Glutamatergic neuron (in vitro differentiated cells): ENCODE measurements at regions not wholly inside any gene's neighbourhood (a gene's known extent, or its start where the extent isn't known, plus 50 kb on each side); places are given as distances from the start of the nearest gene placed in this dataset.

Experiments
- DNase-seq: peaks from one replicate; pipeline ENCODE4 v3.0.0; 2022
- H3K27ac Mint-ChIP-seq: one replicate; pipeline ENCODE4 v1.8.0; 2020; ENCODE audit warnings: mild to moderate bottlenecking, mixed read lengths, inconsistent platforms; ENCODE audit not compliant: unreplicated experiment
- H3K27me3 Mint-ChIP-seq: one replicate; pipeline ENCODE4 v1.8.0; 2020; ENCODE audit warnings: mild to moderate bottlenecking, moderate library complexity, mixed read lengths, inconsistent platforms; ENCODE audit not compliant: unreplicated experiment
- H3K36me3 Mint-ChIP-seq: one replicate; pipeline ENCODE4 v1.8.0; 2020; ENCODE audit warnings: mild to moderate bottlenecking, mixed read lengths, inconsistent platforms; ENCODE audit not compliant: unreplicated experiment
- H3K4me1 Mint-ChIP-seq: one replicate; pipeline ENCODE4 v1.8.0; 2020; ENCODE audit warnings: mild to moderate bottlenecking, low read depth, mixed read lengths, inconsistent platforms; ENCODE audit not compliant: unreplicated experiment
- H3K4me3 Mint-ChIP-seq: one replicate; pipeline ENCODE4 v1.8.0; 2020; ENCODE audit warnings: mild to moderate bottlenecking, mixed read lengths, inconsistent platforms; ENCODE audit not compliant: unreplicated experiment
- H3K9me3 Mint-ChIP-seq: one replicate; pipeline ENCODE4 v1.8.0; 2020; ENCODE audit warnings: mild to moderate bottlenecking, moderate library complexity, mixed read lengths, inconsistent platforms; ENCODE audit not compliant: unreplicated experiment
- TF ChIP-seq, protein P1 (sequence below): fragments of 200-600 bp; sonication (generic); IDR thresholded peaks from one replicate; pipeline ENCODE4 v1.5.0; 2021; ENCODE audit not compliant: partially characterized antibody, unreplicated experiment

GRCh38 chr10:64468219-64468618, 947.0 kb downstream of the REEP3 start:
- H3K9me3 Mint-ChIP-seq = peaks cover 3% of the 10 kb centered on the region
- no peak for DNase-seq

DNA sequence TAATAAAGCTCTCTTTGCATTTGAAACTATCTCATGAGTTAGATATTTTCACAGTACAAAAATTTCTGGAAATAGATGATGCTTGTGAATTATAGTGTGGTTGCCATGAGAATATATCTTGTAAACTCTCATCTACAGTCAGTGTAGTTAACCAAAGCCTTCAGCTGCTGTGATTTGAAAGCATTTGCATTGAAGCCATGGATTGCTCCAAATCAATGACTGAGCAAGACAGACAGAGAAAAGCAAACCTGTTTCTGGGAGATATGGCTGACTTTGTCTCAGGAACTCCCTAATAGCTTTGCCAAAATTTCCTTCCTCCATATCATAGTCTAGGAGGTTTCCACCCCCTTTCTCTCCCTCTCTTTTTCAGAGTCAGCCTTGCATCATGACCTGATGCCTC, 955.3 kb downstream of the REEP3 start:
- Mint-ChIP-seq H3K4me1 (no peaks in the 10 kb centered on the region), H3K9me3 (no peaks in the 10 kb centered on the region), H3K36me3 (no peaks in the 10 kb centered on the region), H3K27ac (no peak overlapping the region), H3K27me3 (no peaks in the 10 kb centered on the region), H3K4me3 (no peak overlapping the region)
- TF ChIP-seq, protein P1, sequence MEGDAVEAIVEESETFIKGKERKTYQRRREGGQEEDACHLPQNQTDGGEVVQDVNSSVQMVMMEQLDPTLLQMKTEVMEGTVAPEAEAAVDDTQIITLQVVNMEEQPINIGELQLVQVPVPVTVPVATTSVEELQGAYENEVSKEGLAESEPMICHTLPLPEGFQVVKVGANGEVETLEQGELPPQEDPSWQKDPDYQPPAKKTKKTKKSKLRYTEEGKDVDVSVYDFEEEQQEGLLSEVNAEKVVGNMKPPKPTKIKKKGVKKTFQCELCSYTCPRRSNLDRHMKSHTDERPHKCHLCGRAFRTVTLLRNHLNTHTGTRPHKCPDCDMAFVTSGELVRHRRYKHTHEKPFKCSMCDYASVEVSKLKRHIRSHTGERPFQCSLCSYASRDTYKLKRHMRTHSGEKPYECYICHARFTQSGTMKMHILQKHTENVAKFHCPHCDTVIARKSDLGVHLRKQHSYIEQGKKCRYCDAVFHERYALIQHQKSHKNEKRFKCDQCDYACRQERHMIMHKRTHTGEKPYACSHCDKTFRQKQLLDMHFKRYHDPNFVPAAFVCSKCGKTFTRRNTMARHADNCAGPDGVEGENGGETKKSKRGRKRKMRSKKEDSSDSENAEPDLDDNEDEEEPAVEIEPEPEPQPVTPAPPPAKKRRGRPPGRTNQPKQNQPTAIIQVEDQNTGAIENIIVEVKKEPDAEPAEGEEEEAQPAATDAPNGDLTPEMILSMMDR = no peak
- no peak for DNase-seq

More at GRCh38 chr10:64468219-64468618, 947.0 kb downstream of the REEP3 start:
- no peak overlapping the region for H3K27ac Mint-ChIP-seq
- peaks cover 12% of the 10 kb centered on the region for H3K36me3 Mint-ChIP-seq
- no peak overlapping the region for H3K4me3 Mint-ChIP-seq
- TF ChIP-seq, protein P1 = no peak
- H3K4me1 Mint-ChIP-seq = no peaks in the 10 kb centered on the region
- H3K27me3 Mint-ChIP-seq = no peaks in the 10 kb centered on the region

- no peaks in the 10 kb centered on the region for H3K27me3 Mint-ChIP-seq
- no peaks in the 10 kb centered on the region for H3K9me3 Mint-ChIP-seq
- DNase-seq = no peak
- TF ChIP-seq, protein P1 = no peak
- H3K36me3 Mint-ChIP-seq = no peaks in the 10 kb centered on the region
- no peak overlapping the region for H3K27ac Mint-ChIP-seq
- peaks cover 2% of the 10 kb centered on the region for H3K4me1 Mint-ChIP-seq
- H3K4me3 Mint-ChIP-seq = no peak overlapping the region
Observed at GRCh38 chr10:64477791-64478190, 956.6 kb downstream of the REEP3 start.

- Mint-ChIP-seq H3K4me1 (peaks cover 8% of the 10 kb centered on the region), H3K9me3 (no peaks in the 10 kb centered on the region), H3K4me3 (no peak overlapping the region), H3K27me3 (no peaks in the 10 kb centered on the region), H3K36me3 (peaks cover 4% of the 10 kb centered on the region), H3K27ac (no peak overlapping the region)
- no peak for DNase-seq
- TF ChIP-seq, protein P1 = no peak
Observed at GRCh38 chr10:64484811-64485330, 963.7 kb downstream of the REEP3 start.

DNA sequence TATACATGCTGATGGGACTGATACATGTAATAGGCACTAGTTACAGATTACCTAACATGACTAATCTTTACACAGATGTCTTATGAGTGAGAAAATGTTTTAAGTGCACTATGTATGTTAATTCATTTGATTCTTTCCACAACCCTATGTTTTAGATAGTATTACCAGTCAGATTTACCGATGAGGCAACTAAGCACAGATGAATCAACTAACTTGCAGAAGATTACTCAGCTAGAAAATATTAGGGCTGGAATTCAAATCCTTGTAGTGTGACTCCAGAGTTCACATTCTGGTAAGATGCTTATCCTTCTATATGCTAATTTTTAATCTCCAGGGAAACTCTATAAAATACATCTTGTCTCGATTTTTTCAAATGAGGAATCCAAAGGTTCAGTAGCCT, 964.9 kb downstream of the REEP3 start:
- Mint-ChIP-seq H3K4me1 (peaks cover 8% of the 10 kb centered on the region), H3K27ac (no peak overlapping the region), H3K9me3 (no peaks in the 10 kb centered on the region), H3K4me3 (no peak overlapping the region), H3K36me3 (peaks cover 4% of the 10 kb centered on the region), H3K27me3 (no peaks in the 10 kb centered on the region)
- no peak for DNase-seq
- TF ChIP-seq, protein P1 = no peak
